ENCODE measurements at regions not wholly inside any gene's neighbourhood (a gene's known extent, or its start where the extent isn't known, plus 50 kb on each side); places are given as distances from the start of the nearest gene placed in this dataset.

DNA sequence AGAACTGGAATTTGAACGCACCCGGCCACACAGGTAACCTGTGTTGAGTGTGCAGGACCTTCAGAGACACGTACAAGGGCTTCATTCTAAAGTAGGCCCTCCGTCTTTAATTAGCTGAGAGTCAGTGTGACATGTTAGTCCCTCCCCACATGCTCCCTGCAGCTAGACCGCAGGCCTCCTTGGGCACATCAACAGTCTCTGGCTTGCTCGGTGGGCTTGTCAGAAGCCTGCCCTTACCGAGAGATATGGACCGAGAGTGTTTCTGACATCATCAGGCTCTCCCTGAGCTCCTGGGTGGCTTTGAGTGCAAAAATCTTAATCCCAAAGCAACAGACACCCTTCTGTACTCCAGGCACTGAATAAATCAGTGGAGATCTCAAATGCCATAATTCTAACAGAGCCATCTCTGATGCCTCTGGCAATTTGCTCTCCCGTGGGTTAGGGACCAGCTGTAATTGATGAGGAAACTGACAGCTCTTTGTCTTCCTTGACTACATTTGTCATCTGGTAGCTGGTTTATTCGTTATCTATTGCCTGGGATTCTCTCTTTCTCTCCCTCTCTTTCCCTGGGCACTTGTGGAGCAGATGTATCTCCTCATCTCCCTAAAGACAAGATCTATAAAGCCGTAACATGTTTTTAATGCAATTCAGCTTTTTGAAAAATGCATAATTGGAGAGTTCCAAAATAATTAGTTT is 850.6 kb downstream of the TYW1 start:
- no peak overlapping the region for H3K27ac ChIP-seq (ENCODE audit: low read depth in 1 of 2, low read length in 2 of 2)
- H3K4me3 ChIP-seq (ENCODE audit: low read depth in 1 of 3, low read length in 3 of 3) = no peak overlapping the region
- 76% methylated on average over 11 of the region's 11 CpGs for WGBS
- no peaks in the 10 kb centered on the region for H3K9me3 ChIP-seq (ENCODE audit: control insufficient read depth in 4 of 4, low read length in 3 of 4)
- no peak overlapping the region for H3K9ac ChIP-seq (ENCODE audit: low read depth in 1 of 2, low read length in 2 of 2)
- H3K4me1 ChIP-seq (ENCODE audit: control insufficient read depth in 4 of 4, insufficient read depth in 4 of 4, low read length in 3 of 4) = no peaks in the 10 kb centered on the region
- TF ChIP-seq RAD21 (IDR thresholded peaks at IDR 0.05) = no peak
- TF ChIP-seq GABPA (IDR thresholded peaks at IDR 0.05 in 1 of 2, conservative IDR thresholded peaks at IDR 0.05 in 1 of 2) = no peak
- TF ChIP-seq JUND (IDR thresholded peaks at IDR 0.05) = no peak
- TF ChIP-seq, protein P1, sequence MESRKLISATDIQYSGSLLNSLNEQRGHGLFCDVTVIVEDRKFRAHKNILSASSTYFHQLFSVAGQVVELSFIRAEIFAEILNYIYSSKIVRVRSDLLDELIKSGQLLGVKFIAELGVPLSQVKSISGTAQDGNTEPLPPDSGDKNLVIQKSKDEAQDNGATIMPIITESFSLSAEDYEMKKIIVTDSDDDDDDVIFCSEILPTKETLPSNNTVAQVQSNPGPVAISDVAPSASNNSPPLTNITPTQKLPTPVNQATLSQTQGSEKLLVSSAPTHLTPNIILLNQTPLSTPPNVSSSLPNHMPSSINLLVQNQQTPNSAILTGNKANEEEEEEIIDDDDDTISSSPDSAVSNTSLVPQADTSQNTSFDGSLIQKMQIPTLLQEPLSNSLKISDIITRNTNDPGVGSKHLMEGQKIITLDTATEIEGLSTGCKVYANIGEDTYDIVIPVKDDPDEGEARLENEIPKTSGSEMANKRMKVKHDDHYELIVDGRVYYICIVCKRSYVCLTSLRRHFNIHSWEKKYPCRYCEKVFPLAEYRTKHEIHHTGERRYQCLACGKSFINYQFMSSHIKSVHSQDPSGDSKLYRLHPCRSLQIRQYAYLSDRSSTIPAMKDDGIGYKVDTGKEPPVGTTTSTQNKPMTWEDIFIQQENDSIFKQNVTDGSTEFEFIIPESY (IDR thresholded peaks at IDR 0.05) = no peak
- TF ChIP-seq HNF4A (conservative IDR thresholded peaks at IDR 0.05) = no peak
- TF ChIP-seq, protein P2, sequence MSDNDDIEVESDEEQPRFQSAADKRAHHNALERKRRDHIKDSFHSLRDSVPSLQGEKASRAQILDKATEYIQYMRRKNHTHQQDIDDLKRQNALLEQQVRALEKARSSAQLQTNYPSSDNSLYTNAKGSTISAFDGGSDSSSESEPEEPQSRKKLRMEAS (IDR thresholded peaks at IDR 0.05) = no peak
- no peak for TF ChIP-seq NR2F2 (IDR thresholded peaks at IDR 0.05)
- no peak for TF ChIP-seq EGR1 (IDR thresholded peaks at IDR 0.05; ENCODE audit: low read depth in 2 of 2)
- TF ChIP-seq, protein P3, sequence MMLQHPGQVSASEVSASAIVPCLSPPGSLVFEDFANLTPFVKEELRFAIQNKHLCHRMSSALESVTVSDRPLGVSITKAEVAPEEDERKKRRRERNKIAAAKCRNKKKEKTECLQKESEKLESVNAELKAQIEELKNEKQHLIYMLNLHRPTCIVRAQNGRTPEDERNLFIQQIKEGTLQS (IDR thresholded peaks at IDR 0.05) = no peak
- no peak for TF ChIP-seq RXRA (IDR thresholded peaks at IDR 0.05)
- TF ChIP-seq HNF4G (IDR thresholded peaks at IDR 0.05) = no peak
- TF ChIP-seq FOXA1 (IDR thresholded peaks at IDR 0.05) = no peak
- no peak for TF ChIP-seq SP1 (IDR thresholded peaks at IDR 0.05)
- TF ChIP-seq YY1 (IDR thresholded peaks at IDR 0.05) = no peak
- TF ChIP-seq, protein P4, sequence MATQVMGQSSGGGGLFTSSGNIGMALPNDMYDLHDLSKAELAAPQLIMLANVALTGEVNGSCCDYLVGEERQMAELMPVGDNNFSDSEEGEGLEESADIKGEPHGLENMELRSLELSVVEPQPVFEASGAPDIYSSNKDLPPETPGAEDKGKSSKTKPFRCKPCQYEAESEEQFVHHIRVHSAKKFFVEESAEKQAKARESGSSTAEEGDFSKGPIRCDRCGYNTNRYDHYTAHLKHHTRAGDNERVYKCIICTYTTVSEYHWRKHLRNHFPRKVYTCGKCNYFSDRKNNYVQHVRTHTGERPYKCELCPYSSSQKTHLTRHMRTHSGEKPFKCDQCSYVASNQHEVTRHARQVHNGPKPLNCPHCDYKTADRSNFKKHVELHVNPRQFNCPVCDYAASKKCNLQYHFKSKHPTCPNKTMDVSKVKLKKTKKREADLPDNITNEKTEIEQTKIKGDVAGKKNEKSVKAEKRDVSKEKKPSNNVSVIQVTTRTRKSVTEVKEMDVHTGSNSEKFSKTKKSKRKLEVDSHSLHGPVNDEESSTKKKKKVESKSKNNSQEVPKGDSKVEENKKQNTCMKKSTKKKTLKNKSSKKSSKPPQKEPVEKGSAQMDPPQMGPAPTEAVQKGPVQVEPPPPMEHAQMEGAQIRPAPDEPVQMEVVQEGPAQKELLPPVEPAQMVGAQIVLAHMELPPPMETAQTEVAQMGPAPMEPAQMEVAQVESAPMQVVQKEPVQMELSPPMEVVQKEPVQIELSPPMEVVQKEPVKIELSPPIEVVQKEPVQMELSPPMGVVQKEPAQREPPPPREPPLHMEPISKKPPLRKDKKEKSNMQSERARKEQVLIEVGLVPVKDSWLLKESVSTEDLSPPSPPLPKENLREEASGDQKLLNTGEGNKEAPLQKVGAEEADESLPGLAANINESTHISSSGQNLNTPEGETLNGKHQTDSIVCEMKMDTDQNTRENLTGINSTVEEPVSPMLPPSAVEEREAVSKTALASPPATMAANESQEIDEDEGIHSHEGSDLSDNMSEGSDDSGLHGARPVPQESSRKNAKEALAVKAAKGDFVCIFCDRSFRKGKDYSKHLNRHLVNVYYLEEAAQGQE (IDR thresholded peaks at IDR 0.05) = no peak
- TF ChIP-seq FOXA2 (IDR thresholded peaks at IDR 0.05) = no peak
- TF ChIP-seq TAF1 (conservative IDR thresholded peaks at IDR 0.05) = no peak
- TF ChIP-seq, protein P5, sequence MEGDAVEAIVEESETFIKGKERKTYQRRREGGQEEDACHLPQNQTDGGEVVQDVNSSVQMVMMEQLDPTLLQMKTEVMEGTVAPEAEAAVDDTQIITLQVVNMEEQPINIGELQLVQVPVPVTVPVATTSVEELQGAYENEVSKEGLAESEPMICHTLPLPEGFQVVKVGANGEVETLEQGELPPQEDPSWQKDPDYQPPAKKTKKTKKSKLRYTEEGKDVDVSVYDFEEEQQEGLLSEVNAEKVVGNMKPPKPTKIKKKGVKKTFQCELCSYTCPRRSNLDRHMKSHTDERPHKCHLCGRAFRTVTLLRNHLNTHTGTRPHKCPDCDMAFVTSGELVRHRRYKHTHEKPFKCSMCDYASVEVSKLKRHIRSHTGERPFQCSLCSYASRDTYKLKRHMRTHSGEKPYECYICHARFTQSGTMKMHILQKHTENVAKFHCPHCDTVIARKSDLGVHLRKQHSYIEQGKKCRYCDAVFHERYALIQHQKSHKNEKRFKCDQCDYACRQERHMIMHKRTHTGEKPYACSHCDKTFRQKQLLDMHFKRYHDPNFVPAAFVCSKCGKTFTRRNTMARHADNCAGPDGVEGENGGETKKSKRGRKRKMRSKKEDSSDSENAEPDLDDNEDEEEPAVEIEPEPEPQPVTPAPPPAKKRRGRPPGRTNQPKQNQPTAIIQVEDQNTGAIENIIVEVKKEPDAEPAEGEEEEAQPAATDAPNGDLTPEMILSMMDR (IDR thresholded peaks at IDR 0.05; ENCODE audit: low read depth, low read length, missing input control) = no peak
- no peaks in the 10 kb centered on the region for H3K27me3 ChIP-seq (ENCODE audit: control insufficient read depth in 4 of 4, insufficient read depth in 4 of 4, low read length in 3 of 4)
- H3K36me3 ChIP-seq (ENCODE audit: control insufficient read depth in 4 of 4, insufficient read depth in 3 of 4, low read depth in 1 of 4, low read length in 3 of 4) = no peaks in the 10 kb centered on the region
- no peak for DNase-seq (ENCODE audit: low spot score)
